Large intestine (tissue), 3 donors: ENCODE measurements at regions not wholly inside any gene's neighbourhood (a gene's known extent, or its start where the extent isn't known, plus 50 kb on each side); places are given as distances from the start of the nearest gene placed in this dataset.

Experiments used
- DNase-seq, 2 donors: peaks; one replicate each; pipeline versions ENCODE4 v3.0.0 to v3.0.0-alpha.2; 2013
- H3K27ac ChIP-seq: one replicate; pipeline ENCODE4 v1.5.1; 2013; ENCODE audit warnings: low read length
- H3K27me3 ChIP-seq: 2 replicates; pipeline ENCODE4 v1.6.1; 2013; ENCODE audit warnings: low read length; ENCODE audit not compliant: control insufficient read depth, insufficient read depth
- H3K36me3 ChIP-seq: 2 replicates; pipeline ENCODE4 v1.6.1; 2013; ENCODE audit warnings: low read length; ENCODE audit not compliant: control insufficient read depth, insufficient read depth
- H3K4me1 ChIP-seq: one replicate; pipeline ENCODE4 v1.6.1; 2013; ENCODE audit warnings: low read length; ENCODE audit not compliant: control insufficient read depth, insufficient read depth
- H3K4me3 ChIP-seq: one replicate; pipeline ENCODE4 v1.5.1; 2013; ENCODE audit warnings: low read length
- H3K9me3 ChIP-seq: one replicate; pipeline ENCODE4 v1.6.1; 2013; ENCODE audit warnings: mild to moderate bottlenecking, low read depth, low read length, moderate library complexity; ENCODE audit not compliant: control insufficient read depth
- WGBS: methylation state at CpG from one replicate; pipeline ENCODE4 v1.1.5; 2013; ENCODE audit warnings: low lambda C conversion rate; ENCODE audit not compliant: insufficient coverage; 5-methylcytosine and 5-hydroxymethylcytosine counted together

- peaks cover 7% of the 10 kb centered on the region for H3K9me3 ChIP-seq
- WGBS = 83% methylated on average over 1 of the region's 3 CpGs
- no peak overlapping the region for H3K4me3 ChIP-seq
- no peak for DNase-seq
- no peaks in the 10 kb centered on the region for H3K27me3 ChIP-seq
- H3K27ac ChIP-seq = no peak overlapping the region
- H3K4me1 ChIP-seq = no peaks in the 10 kb centered on the region
- no peaks in the 10 kb centered on the region for H3K36me3 ChIP-seq
These were observed 100.3 kb downstream of the KIF4B start for GRCh38 chr5:155113888-155114287.

GRCh38 chr5:155114655-155115054, 101.1 kb downstream of the KIF4B start:
- DNase-seq = no peak

GRCh38 chr5:155116456-155117251, 103.1 kb downstream of the KIF4B start:
- no peaks in the 10 kb centered on the region for H3K36me3 ChIP-seq
- H3K27me3 ChIP-seq = no peaks in the 10 kb centered on the region
- peaks cover 7% of the 10 kb centered on the region for H3K9me3 ChIP-seq
- no peaks in the 10 kb centered on the region for H3K4me1 ChIP-seq
- DNase-seq = no peak
- H3K4me3 ChIP-seq = no peak overlapping the region
- 38% methylated on average over 4 of the region's 13 CpGs for WGBS
- H3K27ac ChIP-seq = no peak overlapping the region

More at GRCh38 chr5:155114655-155115054, 101.1 kb downstream of the KIF4B start:
- H3K27ac ChIP-seq = no peak overlapping the region
- peaks cover 7% of the 10 kb centered on the region for H3K9me3 ChIP-seq
- H3K27me3 ChIP-seq = no peaks in the 10 kb centered on the region
- no peaks in the 10 kb centered on the region for H3K36me3 ChIP-seq
- WGBS = no CpG with 5 or more reads among the region's 25 CpGs
- H3K4me3 ChIP-seq = no peak overlapping the region
- no peaks in the 10 kb centered on the region for H3K4me1 ChIP-seq

GRCh38 chr5:155125551-155126095, 112.1 kb downstream of the KIF4B start:
- H3K36me3 ChIP-seq = no peaks in the 10 kb centered on the region
- no peak overlapping the region for H3K4me3 ChIP-seq
- no peak overlapping the region for H3K27ac ChIP-seq
- WGBS = 7% methylated on average over 3 of the region's 7 CpGs
- H3K9me3 ChIP-seq = no peaks in the 10 kb centered on the region
- no peak for DNase-seq
- no peaks in the 10 kb centered on the region for H3K27me3 ChIP-seq
- no peaks in the 10 kb centered on the region for H3K4me1 ChIP-seq

GRCh38 chr5:155126573-155126972, 113.0 kb downstream of the KIF4B start:
- Histone ChIP-seq H3K27ac (no peak overlapping the region), H3K4me3 (no peak overlapping the region), H3K9me3 (no peaks in the 10 kb centered on the region), H3K4me1 (no peaks in the 10 kb centered on the region), H3K36me3 (no peaks in the 10 kb centered on the region), H3K27me3 (no peaks in the 10 kb centered on the region)
- WGBS = no CpG with 5 or more reads among the region's 3 CpGs
- DNase-seq = no peak

GRCh38 chr5:155127552-155127951, 114.0 kb downstream of the KIF4B start:
- no peaks in the 10 kb centered on the region for H3K9me3 ChIP-seq
- no peaks in the 10 kb centered on the region for H3K36me3 ChIP-seq
- no peaks in the 10 kb centered on the region for H3K4me1 ChIP-seq
- H3K27me3 ChIP-seq = no peaks in the 10 kb centered on the region
- DNase-seq = no peak
- no peak overlapping the region for H3K27ac ChIP-seq
- no peak overlapping the region for H3K4me3 ChIP-seq
- WGBS = 96% methylated on average over 3 of the region's 5 CpGs

GRCh38 chr5:155128786-155129512, 115.4 kb downstream of the KIF4B start:
- H3K4me3 ChIP-seq = no peak overlapping the region
- H3K27ac ChIP-seq = no peak overlapping the region
- H3K9me3 ChIP-seq = no peaks in the 10 kb centered on the region
- WGBS = 93% methylated on average over 3 of the region's 7 CpGs
- no peak for DNase-seq
- H3K4me1 ChIP-seq = no peaks in the 10 kb centered on the region
- no peaks in the 10 kb centered on the region for H3K27me3 ChIP-seq
- H3K36me3 ChIP-seq = no peaks in the 10 kb centered on the region

- no peaks in the 10 kb centered on the region for H3K4me1 ChIP-seq
- H3K27ac ChIP-seq = no peak overlapping the region
- H3K9me3 ChIP-seq = no peaks in the 10 kb centered on the region
- H3K4me3 ChIP-seq = no peak overlapping the region
- DNase-seq = no peak
- H3K36me3 ChIP-seq = no peaks in the 10 kb centered on the region
- no peaks in the 10 kb centered on the region for H3K27me3 ChIP-seq
These were observed 115.9 kb downstream of the KIF4B start for GRCh38 chr5:155129513-155129880.

GRCh38 chr5:155134130-155134529, 120.6 kb downstream of the KIF4B start:
- no peaks in the 10 kb centered on the region for H3K36me3 ChIP-seq
- H3K4me1 ChIP-seq = no peaks in the 10 kb centered on the region
- no peak overlapping the region for H3K4me3 ChIP-seq
- H3K9me3 ChIP-seq = no peaks in the 10 kb centered on the region
- no peak for DNase-seq
- no peak overlapping the region for H3K27ac ChIP-seq
- H3K27me3 ChIP-seq = peaks cover 1% of the 10 kb centered on the region

GRCh38 chr5:155136216-155136850, 122.8 kb downstream of the KIF4B start:
- Histone ChIP-seq H3K4me3 (no peak overlapping the region), H3K9me3 (no peaks in the 10 kb centered on the region), H3K27ac (no peak overlapping the region), H3K36me3 (no peaks in the 10 kb centered on the region), H3K4me1 (no peaks in the 10 kb centered on the region), H3K27me3 (peaks cover 3% of the 10 kb centered on the region)
- no CpG with 5 or more reads among the region's 6 CpGs for WGBS
- DNase-seq = no peak
